Fibroblast of skin of right biceps (primary cell): ENCODE measurements at regions not wholly inside any gene's neighbourhood (a gene's known extent, or its start where the extent isn't known, plus 50 kb on each side); places are given as distances from the start of the nearest gene placed in this dataset.

ENCODE experiments used
- DNase-seq: peaks from one replicate; pipeline ENCODE4 v3.0.0-alpha.2; 2013

- peak; percentile 38 for DNase-seq
These were observed 554.8 kb downstream of the BNC2 start for GRCh38 chr9:16315720-16316119.

- no peak for DNase-seq
These were observed 554.0 kb downstream of the BNC2 start for GRCh38 chr9:16316456-16316855.

- no peak for DNase-seq
These were observed 553.3 kb downstream of the BNC2 start for GRCh38 chr9:16316911-16317817.

DNA sequence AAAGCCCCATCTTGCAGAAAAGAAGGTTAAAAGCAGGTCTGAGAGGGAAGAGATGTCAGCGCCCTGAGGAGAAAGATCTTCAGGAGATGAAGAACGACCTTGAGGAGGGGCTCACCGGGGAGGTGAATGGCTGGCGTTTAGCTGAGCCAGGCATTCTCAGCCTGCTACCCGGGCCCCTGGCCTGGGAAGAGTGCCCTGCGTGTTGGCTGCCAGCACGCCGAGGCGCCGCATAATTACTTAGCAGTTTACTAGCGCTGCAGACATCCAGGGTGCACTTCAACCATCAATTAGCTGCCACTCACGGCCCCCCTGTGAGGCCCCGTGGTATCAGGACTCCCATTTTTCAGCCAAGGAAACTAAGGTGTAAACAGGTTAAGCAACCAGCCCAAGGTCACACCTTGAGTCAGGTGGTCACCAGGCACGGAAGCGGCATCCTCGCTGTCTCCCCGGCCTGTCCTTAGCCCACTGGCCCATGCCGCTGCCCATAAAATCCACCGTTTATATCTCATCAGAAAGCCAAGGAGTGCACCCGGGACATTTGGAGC is 551.9 kb downstream of the BNC2 start:
- no peak for DNase-seq

DNA sequence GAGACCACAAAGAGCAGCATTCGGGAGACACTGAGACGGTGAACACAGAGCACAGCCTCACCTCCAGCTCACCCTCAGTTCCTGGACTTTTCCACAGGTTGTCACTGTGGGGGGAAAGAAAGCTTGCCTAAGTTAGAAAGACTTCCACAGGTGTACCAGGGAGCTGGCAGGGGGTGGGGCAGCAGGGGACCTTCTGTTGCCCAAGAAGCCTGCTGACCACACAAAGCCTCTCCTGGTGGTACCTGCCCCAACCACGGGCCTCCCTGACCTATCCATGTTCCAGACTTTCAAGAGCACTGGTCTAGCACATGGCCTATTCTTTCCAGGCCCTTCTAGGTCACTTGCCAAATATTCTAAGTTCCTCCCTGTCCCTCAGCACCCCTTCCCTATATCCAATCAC is 550.8 kb downstream of the BNC2 start:
- no peak for DNase-seq

DNA sequence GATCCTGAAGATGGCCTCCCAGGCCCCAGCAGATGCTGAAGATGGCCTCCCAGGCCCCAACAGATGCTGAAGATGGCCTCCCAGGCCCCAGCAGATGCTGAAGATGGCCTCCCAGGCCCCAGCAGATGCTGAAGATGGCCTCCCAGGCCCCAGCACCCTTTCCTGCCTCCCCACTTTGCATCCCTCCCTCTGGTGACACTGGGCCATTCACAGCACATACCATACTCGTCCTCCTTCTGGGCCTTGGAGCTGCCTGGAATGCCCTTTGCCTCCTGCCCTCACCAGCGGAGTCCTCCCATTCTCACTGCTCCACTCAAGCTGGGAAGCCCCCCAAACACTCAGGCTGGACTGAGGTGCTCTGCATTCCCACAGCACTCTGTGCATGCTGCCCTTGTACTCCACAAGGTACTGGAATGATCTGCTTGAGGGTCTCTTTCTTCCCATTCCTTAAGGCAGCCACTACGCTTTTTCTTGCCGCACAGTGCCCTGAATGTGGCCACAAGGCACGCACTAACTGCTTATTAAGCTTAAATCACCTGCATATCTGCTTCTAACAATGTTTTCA is 550.0 kb downstream of the BNC2 start:
- DNase-seq = no peak

DNA sequence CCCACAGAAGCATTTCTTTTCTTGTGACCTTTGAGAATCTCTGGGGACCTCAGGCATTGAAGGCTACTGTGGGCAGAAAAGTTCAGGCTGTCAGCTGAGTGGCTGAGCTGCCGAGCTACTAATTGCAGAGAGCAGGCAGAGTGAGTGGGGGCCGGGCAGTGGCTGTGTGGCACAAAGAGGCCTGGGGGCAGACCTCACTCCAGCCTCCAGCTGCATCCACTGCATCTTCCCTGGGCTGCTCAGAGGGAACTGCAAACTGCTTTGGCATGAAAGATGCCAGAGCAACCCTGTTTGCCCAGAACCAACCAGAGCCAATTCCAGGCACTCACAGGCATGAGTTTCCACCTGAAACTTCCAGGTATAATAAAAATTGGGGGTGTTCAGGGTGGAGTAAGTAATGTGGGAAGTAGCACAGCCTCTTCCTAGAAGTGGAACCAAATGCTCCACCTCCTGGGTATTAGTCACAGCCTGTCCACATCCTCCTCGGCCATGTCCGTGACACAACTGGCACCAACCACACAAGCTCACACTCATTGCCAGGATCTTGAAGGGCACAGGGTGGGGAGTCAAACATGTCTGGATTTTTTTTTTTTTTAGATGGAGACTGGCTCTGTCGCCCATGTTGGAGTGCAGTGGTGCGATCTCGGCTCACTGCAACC is 548.9 kb downstream of the BNC2 start:
- DNase-seq = peak; percentile 57

- no peak for DNase-seq
These were observed 547.6 kb downstream of the BNC2 start for GRCh38 chr9:16322849-16323248.

DNA sequence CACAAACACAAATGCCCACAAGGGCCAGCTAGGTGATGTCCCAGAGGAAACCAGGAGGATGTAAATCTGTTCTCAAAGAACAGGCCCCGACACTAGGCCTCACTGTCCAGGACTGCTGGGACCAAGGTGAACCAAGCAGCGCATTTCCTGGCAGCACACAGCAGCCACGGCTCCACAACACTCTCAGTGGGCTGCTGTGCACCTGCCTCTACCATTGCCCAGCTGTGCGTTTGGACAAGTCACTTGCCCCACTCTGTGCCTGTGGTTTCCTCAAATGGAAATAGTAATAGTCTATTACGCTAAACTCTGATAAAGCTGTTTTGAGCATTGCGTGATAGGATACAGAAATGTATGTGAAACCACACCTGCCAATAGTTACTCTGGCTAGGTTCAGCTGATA is 544.5 kb downstream of the BNC2 start:
- DNase-seq = no peak

GRCh38 chr9:16328349-16328748 is 542.1 kb downstream of the BNC2 start:
- peak; percentile 42 for DNase-seq

- DNase-seq = peak; percentile 76
These were observed 540.8 kb downstream of the BNC2 start for GRCh38 chr9:16329671-16330113.

GRCh38 chr9:16331031-16331430 is 539.4 kb downstream of the BNC2 start:
- no peak for DNase-seq

DNA sequence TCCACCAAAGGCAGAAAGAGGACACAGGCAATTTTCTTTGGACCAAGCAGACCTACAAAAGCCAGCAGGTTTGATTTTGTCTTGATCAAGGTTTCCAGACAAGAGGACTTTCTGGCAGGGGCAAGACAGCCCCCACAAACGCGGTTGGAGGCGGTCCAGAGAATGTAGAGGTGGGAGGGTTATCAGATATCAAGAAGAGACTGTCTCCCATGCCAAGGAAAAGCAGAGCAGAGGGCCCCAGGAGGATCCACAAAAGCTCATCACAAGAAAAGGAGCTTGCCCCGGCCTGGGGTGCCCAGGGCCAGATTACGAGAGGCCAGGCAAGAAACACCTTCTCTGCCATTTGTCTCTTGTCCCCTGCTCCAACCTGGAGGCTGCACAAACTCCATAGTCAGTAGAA is 538.9 kb downstream of the BNC2 start:
- DNase-seq = no peak

- no peak for DNase-seq
These were observed 536.8 kb downstream of the BNC2 start for GRCh38 chr9:16333691-16334090.

DNA sequence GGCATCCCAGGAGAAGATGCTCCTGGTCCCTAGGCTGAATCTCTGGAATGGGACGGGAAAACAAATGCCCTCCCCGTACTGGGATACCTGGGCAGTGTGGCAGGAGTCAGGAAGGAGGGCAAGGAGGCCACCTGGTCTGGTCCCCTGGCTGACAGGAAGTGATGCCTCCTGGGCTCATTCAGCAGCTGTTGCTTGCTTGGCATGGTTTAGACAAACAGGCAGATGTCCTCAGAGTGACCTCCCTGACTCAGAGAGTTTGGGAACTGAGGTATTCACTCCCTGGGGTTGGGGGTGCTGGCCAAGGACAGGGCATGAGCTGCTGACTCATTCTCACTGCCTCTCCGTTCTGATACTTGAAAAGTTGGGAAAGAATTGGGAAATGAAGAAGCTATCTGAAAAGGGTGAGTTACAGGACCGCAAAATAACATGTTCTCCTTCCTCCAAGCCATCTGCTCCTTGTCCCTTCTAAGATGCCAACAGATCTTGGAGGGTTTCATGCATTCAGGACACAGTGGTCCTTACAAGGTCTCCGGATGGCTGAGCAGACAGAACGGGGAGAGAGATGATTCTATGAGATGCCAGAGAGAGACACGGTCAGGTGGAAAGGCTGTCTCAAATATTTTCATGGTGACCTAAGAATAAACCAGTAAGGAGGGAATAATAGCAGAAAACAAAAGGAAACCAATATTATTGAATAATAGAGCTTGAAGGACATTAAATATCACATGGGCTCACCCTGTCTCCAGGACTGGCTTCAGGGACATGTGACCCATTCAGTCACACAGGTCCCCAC is 534.5 kb downstream of the BNC2 start:
- DNase-seq = peak; percentile 99

- no peak for DNase-seq
These were observed 533.6 kb downstream of the BNC2 start for GRCh38 chr9:16336833-16337232.

GRCh38 chr9:16337322-16338029 is 533.0 kb downstream of the BNC2 start:
- peak; percentile 96 for DNase-seq

DNA sequence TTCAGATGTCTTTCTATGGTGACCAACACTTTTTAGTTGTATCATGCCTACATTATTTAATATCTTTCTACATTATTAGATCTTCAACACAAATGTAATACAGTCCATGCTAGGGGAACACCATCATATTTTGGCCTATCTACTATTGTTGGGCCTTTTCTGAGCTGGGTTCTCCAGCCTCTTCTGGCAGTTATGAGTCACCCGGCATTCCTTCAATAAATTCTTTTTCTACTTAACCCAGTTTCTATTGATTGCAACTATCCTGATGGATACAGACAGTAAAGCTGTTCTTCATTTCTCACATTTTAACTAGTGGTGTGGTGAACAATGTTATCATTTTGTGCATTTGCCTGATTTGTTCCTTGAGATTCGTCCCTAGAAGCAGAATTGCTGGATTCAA is 529.3 kb downstream of the BNC2 start:
- DNase-seq = peak; percentile 68

DNA sequence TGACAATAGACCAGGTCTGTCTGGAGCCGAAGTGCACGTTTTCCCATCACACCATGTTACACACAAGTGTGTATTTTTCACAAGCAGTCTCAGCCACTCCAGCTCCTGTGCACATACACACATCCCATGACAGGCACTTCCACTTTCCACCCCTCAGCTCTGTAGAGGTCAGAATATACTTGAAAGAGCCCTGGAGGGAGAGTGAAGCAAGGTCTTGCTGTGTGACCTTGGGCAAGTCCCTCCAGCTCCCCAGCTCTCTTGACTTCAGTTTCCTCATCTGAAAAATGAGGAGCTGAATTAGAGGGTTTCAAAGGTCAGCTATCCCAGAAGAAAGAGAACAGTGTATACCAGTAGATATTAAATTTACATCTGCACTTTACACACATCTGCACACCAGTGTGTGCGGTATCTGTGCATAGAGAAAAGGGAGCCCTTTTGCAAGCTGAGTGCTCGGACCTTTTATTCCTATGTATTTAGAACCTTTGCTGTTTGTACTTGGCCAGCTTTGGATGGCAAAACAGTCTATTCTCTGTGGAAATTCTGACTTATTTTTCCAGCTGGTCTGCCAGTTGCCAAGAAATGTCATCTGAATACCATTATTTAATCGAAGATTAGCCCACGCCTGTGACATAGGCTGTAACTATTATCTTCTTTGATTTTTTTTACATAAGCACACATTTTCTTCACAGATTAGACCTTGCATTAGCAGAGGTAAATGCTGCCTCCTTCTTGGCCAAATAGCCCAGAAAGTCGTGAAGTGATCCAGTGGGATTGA is 528.0 kb downstream of the BNC2 start:
- no peak for DNase-seq

DNA sequence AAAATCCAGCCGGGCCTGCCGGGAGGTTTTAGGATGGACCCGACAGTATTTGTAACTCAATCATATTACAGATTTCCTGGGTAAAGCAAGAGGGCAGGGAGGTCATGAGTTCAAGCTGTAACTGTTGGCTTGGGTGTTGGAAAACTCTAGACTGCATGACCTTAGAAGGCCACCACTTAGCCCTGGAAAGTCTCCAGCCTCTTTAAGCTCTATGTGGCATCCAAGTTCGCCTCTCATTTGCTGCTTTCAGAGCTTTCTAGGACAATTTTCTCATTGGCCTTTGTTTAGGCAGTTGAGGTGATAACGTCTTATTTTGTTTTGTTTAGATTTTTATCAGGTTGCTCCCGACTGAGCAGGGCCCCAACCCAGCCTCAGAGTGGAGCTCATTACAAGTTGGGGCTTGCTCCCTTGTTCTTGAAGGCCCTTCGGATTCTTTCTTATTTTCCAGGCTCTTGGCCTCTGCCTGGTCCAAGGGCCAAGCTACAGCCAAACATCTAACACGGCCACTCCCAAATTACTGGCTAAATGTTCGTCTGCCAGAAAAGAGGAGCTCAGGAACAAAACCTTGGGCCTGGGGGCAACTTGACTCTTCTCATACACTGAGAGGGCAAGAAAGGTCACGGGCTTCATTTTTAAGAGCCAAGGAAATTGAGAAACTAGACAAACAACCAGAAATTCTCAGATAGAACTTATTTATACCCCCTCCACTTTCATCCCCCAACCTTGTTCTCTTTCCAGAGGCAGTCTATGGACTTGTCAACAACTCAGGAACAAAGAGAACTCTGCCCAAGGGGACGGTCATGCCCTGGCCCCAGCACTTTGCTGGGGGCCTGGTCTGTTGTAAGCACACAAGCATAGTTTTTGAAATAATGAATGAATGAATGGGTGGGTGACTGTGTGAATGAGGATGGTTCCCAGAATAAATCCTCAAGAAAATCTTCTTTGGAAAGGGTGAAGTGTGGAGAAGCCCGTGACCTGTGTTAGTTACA is 526.9 kb downstream of the BNC2 start:
- no peak for DNase-seq
